ENCODE measurements at regions not wholly inside any gene's neighbourhood (a gene's known extent, or its start where the extent isn't known, plus 50 kb on each side); places are given as distances from the start of the nearest gene placed in this dataset.

DNA sequence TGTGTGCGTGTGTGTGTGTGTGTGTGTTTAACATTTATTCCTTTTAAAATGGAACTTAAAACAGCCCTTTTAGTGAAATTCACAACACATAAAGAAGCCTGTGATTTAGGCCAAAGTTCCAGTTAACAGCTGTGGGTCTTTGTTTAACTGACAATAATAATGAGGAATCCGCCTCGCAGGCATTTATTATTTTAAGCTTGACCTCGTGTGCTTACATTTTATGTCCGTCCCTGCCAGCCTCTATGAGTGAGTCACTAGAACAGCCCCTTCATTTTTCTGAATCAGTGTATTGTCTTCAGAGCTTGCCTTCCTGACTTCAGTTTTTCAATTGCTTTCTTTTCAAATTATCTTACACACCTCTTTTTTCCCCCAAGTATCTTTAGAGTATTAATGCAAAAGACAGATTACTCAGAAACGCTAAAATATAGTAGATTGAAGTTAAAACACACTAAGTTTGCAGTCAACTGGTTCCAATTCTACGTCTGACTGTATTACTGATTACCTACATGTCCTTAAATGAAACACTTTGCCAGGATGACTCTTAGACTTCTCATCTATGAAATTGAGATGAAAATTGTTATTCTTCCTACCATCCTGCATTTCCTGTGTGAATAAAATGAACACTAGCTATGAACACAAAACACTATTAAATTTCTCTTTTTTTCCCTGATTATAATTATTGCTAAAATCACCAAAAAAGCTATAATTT is 319.6 kb upstream of the HS3ST1 start:
- Histone ChIP-seq H3K9me3 (peaks cover 0 to 11% (median 0%) of the 10 kb centered on the region in 12 donors), H3K36me3 (no peaks in the 10 kb centered on the region), H3K27ac (no peak overlapping the region), H3K4me3 (no peak overlapping the region), H3K4me1 (peaks cover 0 to 11% (median 0%) of the 10 kb centered on the region in 12 donors), H3K27me3 (no peaks in the 10 kb centered on the region)
- DNase-seq = no peak
- TF ChIP-seq, protein P1, sequence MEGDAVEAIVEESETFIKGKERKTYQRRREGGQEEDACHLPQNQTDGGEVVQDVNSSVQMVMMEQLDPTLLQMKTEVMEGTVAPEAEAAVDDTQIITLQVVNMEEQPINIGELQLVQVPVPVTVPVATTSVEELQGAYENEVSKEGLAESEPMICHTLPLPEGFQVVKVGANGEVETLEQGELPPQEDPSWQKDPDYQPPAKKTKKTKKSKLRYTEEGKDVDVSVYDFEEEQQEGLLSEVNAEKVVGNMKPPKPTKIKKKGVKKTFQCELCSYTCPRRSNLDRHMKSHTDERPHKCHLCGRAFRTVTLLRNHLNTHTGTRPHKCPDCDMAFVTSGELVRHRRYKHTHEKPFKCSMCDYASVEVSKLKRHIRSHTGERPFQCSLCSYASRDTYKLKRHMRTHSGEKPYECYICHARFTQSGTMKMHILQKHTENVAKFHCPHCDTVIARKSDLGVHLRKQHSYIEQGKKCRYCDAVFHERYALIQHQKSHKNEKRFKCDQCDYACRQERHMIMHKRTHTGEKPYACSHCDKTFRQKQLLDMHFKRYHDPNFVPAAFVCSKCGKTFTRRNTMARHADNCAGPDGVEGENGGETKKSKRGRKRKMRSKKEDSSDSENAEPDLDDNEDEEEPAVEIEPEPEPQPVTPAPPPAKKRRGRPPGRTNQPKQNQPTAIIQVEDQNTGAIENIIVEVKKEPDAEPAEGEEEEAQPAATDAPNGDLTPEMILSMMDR (IDR thresholded peaks at IDR 0.05) = no peak
- TF ChIP-seq POLR2A (IDR thresholded peaks at IDR 0.05) = no peak
- 41 to 55% (median 50%) methylated on average over 7 of the region's 7 CpGs for WGBS, 4 donors
- intact Hi-C loops (cut with DNase I) = no loop called here
- ATAC-seq = peak in 2 of 4 donors; percentile 50 to 56

DNA sequence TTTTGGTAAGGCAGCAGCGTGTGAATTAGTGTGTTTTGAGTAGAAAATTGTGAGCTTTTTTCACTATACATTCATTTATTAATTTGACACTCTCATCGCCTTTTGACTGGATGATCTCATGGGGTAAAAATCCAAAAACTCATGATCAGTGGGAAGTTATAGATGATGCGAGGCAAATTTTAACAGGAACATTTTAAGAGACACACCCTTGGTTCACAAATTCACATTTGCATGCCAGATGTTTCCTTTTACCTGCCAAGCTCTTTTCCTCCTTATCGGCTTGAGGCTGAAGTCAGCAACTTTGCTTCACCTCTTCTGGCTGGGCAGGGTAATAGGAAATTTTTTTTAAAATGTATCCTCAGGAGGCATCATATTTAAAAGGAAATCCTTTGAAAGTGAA is 318.0 kb upstream of the HS3ST1 start:
- intact Hi-C loops (cut with DNase I) = no loop called here
- Histone ChIP-seq H3K27me3 (no peaks in the 10 kb centered on the region), H3K4me1 (peaks cover 0 to 11% (median 0%) of the 10 kb centered on the region in 12 donors), H3K9me3 (peaks cover 0 to 7% (median 0%) of the 10 kb centered on the region in 12 donors), H3K36me3 (no peaks in the 10 kb centered on the region), H3K4me3 (no peak overlapping the region), H3K27ac (no peak overlapping the region)
- DNase-seq = no peak
- no peak for TF ChIP-seq POLR2A (IDR thresholded peaks at IDR 0.05)
- TF ChIP-seq, protein P1 (IDR thresholded peaks at IDR 0.05) = no peak
- WGBS, 4 donors = 52 to 63% (median 55%) methylated on average over 4 of the region's 4 CpGs
- no peak for ATAC-seq

DNA sequence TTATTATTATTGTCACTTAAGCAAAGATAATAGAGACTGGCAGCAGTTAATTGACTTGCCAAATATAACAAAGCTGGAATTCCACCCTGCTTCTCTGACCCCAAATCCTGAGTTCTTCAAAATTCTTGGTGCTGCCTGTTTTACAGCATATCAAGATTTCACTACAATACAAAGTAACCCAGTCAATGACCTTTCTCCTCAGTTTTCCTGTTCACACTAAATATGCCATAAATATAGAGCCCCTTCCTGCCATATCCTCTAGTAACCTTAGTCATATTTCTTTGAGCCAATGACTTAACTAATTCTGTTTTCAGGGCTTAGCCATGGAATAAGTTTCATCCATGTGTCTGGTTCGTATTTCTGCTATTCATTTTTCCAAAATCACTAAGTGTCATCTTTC is 315.3 kb upstream of the HS3ST1 start:
- ATAC-seq (no peak), DNase-seq (no peak)
- no peaks in the 10 kb centered on the region for H3K9me3 ChIP-seq
- no peak overlapping the region for H3K4me3 ChIP-seq
- no peaks in the 10 kb centered on the region for H3K27me3 ChIP-seq
- intact Hi-C loops (cut with DNase I) = no loop called here
- no peak for TF ChIP-seq POLR2A (IDR thresholded peaks at IDR 0.05)
- TF ChIP-seq, protein P1 (IDR thresholded peaks at IDR 0.05) = no peak
- no peaks in the 10 kb centered on the region for H3K36me3 ChIP-seq
- H3K4me1 ChIP-seq = peaks cover 0 to 14% (median 0%) of the 10 kb centered on the region in 12 donors
- WGBS, 4 donors = 73 to 79% (median 76%) methylated on average over 1 of the region's 1 CpG
- no peak overlapping the region for H3K27ac ChIP-seq

DNA sequence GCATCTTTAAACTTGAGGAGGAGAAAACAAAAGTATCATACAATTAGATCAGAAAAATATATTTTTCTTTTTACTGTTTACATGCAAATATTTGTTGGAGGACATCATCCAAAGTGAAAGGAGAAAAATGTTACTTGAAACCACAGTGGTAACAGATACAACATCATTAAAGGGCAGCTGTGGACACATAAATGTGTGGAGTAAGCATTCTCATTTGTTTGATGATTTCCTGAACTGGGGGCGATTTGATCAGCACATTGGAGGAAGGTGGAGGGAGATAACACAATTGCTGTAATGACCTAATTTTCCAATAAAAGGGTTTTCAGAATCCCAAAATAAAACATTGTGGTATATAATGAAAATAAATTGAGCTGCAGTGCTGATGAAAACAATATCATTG is 314.5 kb upstream of the HS3ST1 start:
- Histone ChIP-seq H3K4me3 (no peak overlapping the region), H3K9me3 (no peaks in the 10 kb centered on the region), H3K36me3 (no peaks in the 10 kb centered on the region), H3K4me1 (peaks cover 0 to 9% (median 0%) of the 10 kb centered on the region in 12 donors), H3K27ac (no peak overlapping the region), H3K27me3 (no peaks in the 10 kb centered on the region)
- intact Hi-C loops (cut with DNase I) = no loop called here
- 61 to 75% (median 72%) methylated on average over 1 of the region's 1 CpG for WGBS, 4 donors
- no peak for TF ChIP-seq POLR2A (IDR thresholded peaks at IDR 0.05)
- TF ChIP-seq, protein P1 (IDR thresholded peaks at IDR 0.05) = no peak
- ATAC-seq (no peak), DNase-seq (no peak)

Data from heart left ventricle (tissue), 16 donors.